Heart left ventricle (tissue), 16 donors: ENCODE measurements at regions not wholly inside any gene's neighbourhood (a gene's known extent, or its start where the extent isn't known, plus 50 kb on each side); places are given as distances from the start of the nearest gene placed in this dataset.

Experiments
- ATAC-seq, 4 donors: fragments of 200-7000 bp; cut with Tn5 transposase; one replicate each; pipeline ENCODE4 v1.9.1; 2020 to 2022; ENCODE audit warnings: moderate library complexity in 4 of 4, mild to moderate bottlenecking in 3 of 4, moderate number of reproducible peaks in 1 of 4
- DNase-seq, 5 donors: peaks; one replicate each; pipeline ENCODE4 v3.0.0-alpha.2; 2020
- H3K27ac ChIP-seq, 12 donors: fragments of 200-600 bp; sonication (generic) in 4 of 12; one replicate each; pipeline versions ENCODE4 v1.5.0 to v1.8.0; 2016 to 2022; ENCODE audit warnings: mild to moderate bottlenecking in 2 of 12
- H3K27me3 ChIP-seq, 9 donors: fragments of 200-600 bp; sonication (generic) in 2 of 9; one replicate each; pipeline versions ENCODE4 v1.5.1 to v1.8.0; 2016 to 2022; ENCODE audit warnings: mild to moderate bottlenecking in 3 of 9
- H3K36me3 ChIP-seq, 9 donors: fragments of 200-600 bp; sonication (generic) in 2 of 9; one replicate each; pipeline versions ENCODE4 v1.5.0 to v1.8.0; 2018 to 2022; ENCODE audit warnings: mild to moderate bottlenecking in 2 of 9
- H3K4me1 ChIP-seq, 12 donors: fragments of 200-600 bp; sonication (generic) in 4 of 12; one replicate each; pipeline versions ENCODE4 v1.5.0 to v1.8.0; 2016 to 2022; ENCODE audit warnings: mild to moderate bottlenecking in 3 of 12
- H3K4me3 ChIP-seq, 12 donors: fragments of 200-600 bp; sonication (generic) in 4 of 12; one replicate each; pipeline versions ENCODE4 v1.5.0 to v1.8.0; 2017 to 2022; ENCODE audit warnings: mild to moderate bottlenecking in 9 of 12, moderate library complexity in 4 of 12
- H3K9me3 ChIP-seq, 12 donors: fragments of 200-600 bp; sonication (generic) in 4 of 12; one replicate each; pipeline versions ENCODE4 v1.5.0 to v1.8.0; 2016 to 2022; ENCODE audit warnings: mild to moderate bottlenecking in 1 of 12
- POLR2A ChIP-seq, 2 donors: fragments of 450-650 bp; IDR thresholded peaks; one replicate each; pipeline ENCODE4 v1.6.1; 2017; ENCODE audit warnings: antibody characterized with exemption in 2 of 2, mild to moderate bottlenecking in 2 of 2, moderate library complexity in 2 of 2
- WGBS, 4 donors: extraction: QIAGEN DNeasy Blood & Tissue Kit in 2 of 4; methylation state at CpG; one replicate each; pipeline versions ENCODE4 v1.1.5 to v1.1.7; 2013 to 2018; 5-methylcytosine and 5-hydroxymethylcytosine counted together
- intact Hi-C, 10 donors: fragments of 100-400 bp; cut with DNase I; formaldehyde crosslinking; loops; one replicate each; pipeline versions ENCODE4 v1.11.1 to v1.14.2; 2022
- TF ChIP-seq, protein P1 (sequence below), 12 donors: fragments of 200-600 bp; sonication (generic) in 4 of 12; IDR thresholded peaks; one replicate each; pipeline versions ENCODE4 v1.5.0 to v1.8.0; 2018 to 2022; ENCODE audit warnings: antibody characterized with exemption in 12 of 12, mild to moderate bottlenecking in 5 of 12
- donor health status: ischemic (EF 13 %, LVEDD 7.1; RV severe dilation, severe dysfunction).
- donor health status: healthy with polysubstance abuse.
- donor health status: DM: no; HTN: yes; CAD: no.
- donor health status: DM: no; HTN: no; CAD: no.
- donor health status: ischemic (EF 25% LVEDD 6.9; RV normal size, moderate dysfunction).
- donor health status: ischemic (EF 25% LVEDD 5.7; RV mildly dilated, moderate dysfunction).
- donor health status: healthy.
- donor health status: DM: yes; HTN: yes; CAD: no.
- donor health status: ischemic (EF 35%, LVEDD 5.7; RV mildly dilated, moderate dysfunction).
- donor health status: nonischemic (EF 11% LVEDD 7.7; RV severe dilation, severe dysfunction).
- donor health status: DM: yes; HTN: yes; CAD: no.
- donor health status: PGD.
- donor health status: ischemic (EF 29% LVEDD 5.4; RV normal size, mild dysfunction).
- donor health status: nonischemic (EF 23%, LVEDD 6.1; RV moderate dilation, normal function).

- H3K36me3 ChIP-seq, result no peaks in the 10 kb centered on the region
- no peaks in the 10 kb centered on the region for H3K4me1 ChIP-seq
- 92 to 96% (median 94%) methylated on average over 8 of the region's 8 CpGs for WGBS, 4 donors
- no peaks in the 10 kb centered on the region for H3K27me3 ChIP-seq
- no peak overlapping the region for H3K27ac ChIP-seq
- peaks cover 0 to 14% (median 0%) of the 10 kb centered on the region in 12 donors for H3K9me3 ChIP-seq
- TF ChIP-seq, protein P1, sequence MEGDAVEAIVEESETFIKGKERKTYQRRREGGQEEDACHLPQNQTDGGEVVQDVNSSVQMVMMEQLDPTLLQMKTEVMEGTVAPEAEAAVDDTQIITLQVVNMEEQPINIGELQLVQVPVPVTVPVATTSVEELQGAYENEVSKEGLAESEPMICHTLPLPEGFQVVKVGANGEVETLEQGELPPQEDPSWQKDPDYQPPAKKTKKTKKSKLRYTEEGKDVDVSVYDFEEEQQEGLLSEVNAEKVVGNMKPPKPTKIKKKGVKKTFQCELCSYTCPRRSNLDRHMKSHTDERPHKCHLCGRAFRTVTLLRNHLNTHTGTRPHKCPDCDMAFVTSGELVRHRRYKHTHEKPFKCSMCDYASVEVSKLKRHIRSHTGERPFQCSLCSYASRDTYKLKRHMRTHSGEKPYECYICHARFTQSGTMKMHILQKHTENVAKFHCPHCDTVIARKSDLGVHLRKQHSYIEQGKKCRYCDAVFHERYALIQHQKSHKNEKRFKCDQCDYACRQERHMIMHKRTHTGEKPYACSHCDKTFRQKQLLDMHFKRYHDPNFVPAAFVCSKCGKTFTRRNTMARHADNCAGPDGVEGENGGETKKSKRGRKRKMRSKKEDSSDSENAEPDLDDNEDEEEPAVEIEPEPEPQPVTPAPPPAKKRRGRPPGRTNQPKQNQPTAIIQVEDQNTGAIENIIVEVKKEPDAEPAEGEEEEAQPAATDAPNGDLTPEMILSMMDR (IDR thresholded peaks at IDR 0.05), result no peak
- TF ChIP-seq POLR2A (IDR thresholded peaks at IDR 0.05), result no peak
- DNase-seq (no peak), ATAC-seq (no peak)
- intact Hi-C loops, result no loop called here
- no peak overlapping the region for H3K4me3 ChIP-seq
Observed at GRCh38 chr13:75993823-75994222, 357.7 kb downstream of the LMO7 start.

- TF ChIP-seq POLR2A (IDR thresholded peaks at IDR 0.05), result no peak
- TF ChIP-seq, protein P1 (IDR thresholded peaks at IDR 0.05), result no peak
- H3K4me3 ChIP-seq, result no peak overlapping the region
- no peak for ATAC-seq
Observed at GRCh38 chr13:75993241-75993640, 357.1 kb downstream of the LMO7 start.

DNA sequence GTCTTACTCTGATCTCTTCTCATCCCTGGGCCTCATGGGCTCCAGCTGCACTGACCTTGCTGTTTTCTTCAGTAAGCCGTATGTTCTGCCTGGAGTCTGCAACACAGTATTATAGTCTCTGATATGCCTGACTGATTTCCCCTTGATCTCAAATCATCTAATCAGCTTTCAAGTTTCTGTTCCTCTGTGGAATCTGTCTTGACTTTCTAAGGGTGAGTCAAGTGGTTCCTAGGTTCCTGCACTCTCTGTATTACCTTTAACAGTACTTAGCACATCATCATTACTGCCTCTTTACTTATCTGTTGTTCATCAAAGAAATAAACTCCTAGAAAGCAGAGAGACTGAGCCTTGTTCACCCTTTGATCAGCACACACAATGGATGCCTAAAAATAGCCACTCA lies 350.7 kb downstream of the LMO7 start:
- 85 to 97% (median 90%) methylated on average over 1 of the region's 1 CpG for WGBS, 4 donors
- no peak for ATAC-seq
- H3K4me3 ChIP-seq, result no peak overlapping the region

More at GRCh38 chr13:75993241-75993640, 357.1 kb downstream of the LMO7 start:
- H3K27ac ChIP-seq, result no peak overlapping the region
- 43 to 57% (median 52%) methylated on average over 3 of the region's 3 CpGs for WGBS, 4 donors
- H3K9me3 ChIP-seq, result peaks cover 0 to 14% (median 0%) of the 10 kb centered on the region in 12 donors
- H3K36me3 ChIP-seq, result no peaks in the 10 kb centered on the region
- H3K4me1 ChIP-seq, result no peaks in the 10 kb centered on the region
- H3K27me3 ChIP-seq, result no peaks in the 10 kb centered on the region
- DNase-seq, result no peak
- intact Hi-C loops, result no loop called here

GRCh38 chr13:75985132-75985531 lies 349.0 kb downstream of the LMO7 start:
- H3K4me3 ChIP-seq, result no peak overlapping the region
- H3K9me3 ChIP-seq, result peaks cover 0 to 20% (median 0%) of the 10 kb centered on the region in 12 donors
- 26 to 30% (median 27%) methylated on average over 1 of the region's 1 CpG for WGBS, 4 donors
- no peaks in the 10 kb centered on the region for H3K4me1 ChIP-seq
- no peaks in the 10 kb centered on the region for H3K36me3 ChIP-seq
- ATAC-seq (peak in 2 of 4 donors; percentile 39 to 66), DNase-seq (no peak)
- TF ChIP-seq, protein P1 (IDR thresholded peaks at IDR 0.05), result no peak
- TF ChIP-seq POLR2A (IDR thresholded peaks at IDR 0.05), result no peak
- no peak overlapping the region for H3K27ac ChIP-seq
- H3K27me3 ChIP-seq, result no peaks in the 10 kb centered on the region
- intact Hi-C loops, result no loop called here

More for the DNA sequence above, 350.7 kb downstream of the LMO7 start:
- H3K27ac ChIP-seq, result no peak overlapping the region
- no peaks in the 10 kb centered on the region for H3K4me1 ChIP-seq
- H3K36me3 ChIP-seq, result no peaks in the 10 kb centered on the region
- intact Hi-C loops, result no loop called here
- H3K9me3 ChIP-seq, result peaks cover 0 to 21% (median 0%) of the 10 kb centered on the region in 12 donors
- no peaks in the 10 kb centered on the region for H3K27me3 ChIP-seq
- DNase-seq, result no peak
- TF ChIP-seq, protein P1 (IDR thresholded peaks at IDR 0.05), result no peak
- TF ChIP-seq POLR2A (IDR thresholded peaks at IDR 0.05), result no peak
